Cardiac septum (tissue), 1 donor: ENCODE measurements at regions not wholly inside any gene's neighbourhood (a gene's known extent, or its start where the extent isn't known, plus 50 kb on each side); places are given as distances from the start of the nearest gene placed in this dataset.
"Not testable (repeated sequence)": the region's sequence is repeated elsewhere in the genome, so short reads cannot be mapped to it uniquely, and the experiment has no call there.

Source experiments
- DNase-seq: peaks from one replicate; pipeline ENCODE4 v3.0.0-alpha.2; 2020; ENCODE audit warnings: low spot score
- intact Hi-C: fragments of 100-400 bp; cut with DNase I; formaldehyde crosslinking; loops from one replicate; pipeline ENCODE4 v1.14.0; 2022
- donor health status: DM: no; HTN: no; CAD: no.

DNA sequence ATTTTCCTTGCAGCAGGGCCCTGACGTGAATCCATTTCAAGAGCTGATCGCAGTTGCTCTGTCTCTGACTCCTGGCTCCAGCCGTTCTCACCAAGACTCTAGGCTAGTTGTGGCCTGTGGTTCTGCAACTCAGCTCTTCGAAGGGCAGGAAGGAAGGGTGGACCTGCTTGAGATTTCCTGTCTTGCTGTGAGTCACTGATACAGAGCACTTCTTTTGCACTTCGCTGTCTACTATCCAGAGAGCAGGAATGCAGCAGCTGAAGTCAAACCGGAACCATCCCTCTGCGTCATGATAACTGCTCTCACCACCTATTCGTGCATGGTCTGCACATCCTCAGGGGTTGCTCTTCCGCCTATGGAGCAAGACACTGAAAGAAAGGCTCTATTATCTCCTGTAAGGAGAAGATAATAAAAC, 59.7 kb downstream of the RAP2B start:
- DNase-seq, result peak; percentile 86
- intact Hi-C loops, result loop anchor here (5.0 kb wide), 1 partner anchor 66 kb away; no protein-coding TSS in a partner anchor

- intact Hi-C loops, result not testable (repeated sequence)
These were observed 64.9 kb downstream of the RAP2B start for GRCh38 chr3:153226877-153227276.

DNA sequence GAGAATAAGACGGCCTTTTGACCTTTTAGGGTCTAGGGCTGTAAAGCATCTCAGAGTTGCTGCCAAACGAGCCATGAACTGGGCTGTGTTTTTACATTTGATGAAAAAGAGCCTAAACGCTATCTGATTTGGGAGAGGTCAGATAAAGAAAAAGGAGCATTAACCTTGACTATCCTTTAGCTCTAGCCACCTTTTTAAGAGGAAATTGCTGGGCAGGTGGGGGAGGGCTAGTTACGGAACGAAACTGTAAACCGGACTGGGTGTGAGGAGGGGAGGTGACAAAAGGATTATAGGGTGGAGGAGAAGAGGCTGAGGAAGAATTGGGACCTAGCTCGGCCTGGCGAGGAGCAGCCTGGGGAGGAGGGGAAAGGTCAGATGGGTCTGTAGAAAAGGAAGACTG, 68.4 kb downstream of the RAP2B start:
- DNase-seq, intact Hi-C loops: not testable (repeated sequence)

More at GRCh38 chr3:153226877-153227276, 64.9 kb downstream of the RAP2B start:
- not testable (repeated sequence) for DNase-seq

DNA sequence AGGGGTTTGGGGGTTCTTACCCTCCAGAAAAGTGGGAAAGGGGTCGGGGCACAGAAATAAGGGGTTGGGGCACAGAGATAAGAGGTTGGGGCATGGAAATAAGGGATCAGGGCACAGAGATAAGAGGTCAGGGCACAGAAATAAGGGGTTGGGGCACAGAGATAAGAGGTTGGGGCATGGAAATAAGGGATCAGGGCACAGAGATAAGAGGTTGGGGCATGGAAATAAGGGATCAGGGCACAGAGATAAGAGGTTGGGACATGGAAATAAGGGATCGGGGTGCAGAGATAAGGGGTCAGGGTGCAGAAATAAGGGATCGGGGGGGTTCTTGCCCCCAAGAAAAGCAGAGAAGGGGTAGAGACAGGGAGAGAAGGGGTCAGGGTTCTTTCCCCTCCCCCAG, 69.2 kb downstream of the RAP2B start:
- DNase-seq, intact Hi-C loops: not testable (repeated sequence)

GRCh38 chr3:153232050-153232752, 70.2 kb downstream of the RAP2B start:
- DNase-seq, intact Hi-C loops: not testable (repeated sequence)

- intact Hi-C loops, result no loop called here
- no peak for DNase-seq
These were observed 70.8 kb downstream of the RAP2B start for GRCh38 chr3:153232851-153233271.

DNA sequence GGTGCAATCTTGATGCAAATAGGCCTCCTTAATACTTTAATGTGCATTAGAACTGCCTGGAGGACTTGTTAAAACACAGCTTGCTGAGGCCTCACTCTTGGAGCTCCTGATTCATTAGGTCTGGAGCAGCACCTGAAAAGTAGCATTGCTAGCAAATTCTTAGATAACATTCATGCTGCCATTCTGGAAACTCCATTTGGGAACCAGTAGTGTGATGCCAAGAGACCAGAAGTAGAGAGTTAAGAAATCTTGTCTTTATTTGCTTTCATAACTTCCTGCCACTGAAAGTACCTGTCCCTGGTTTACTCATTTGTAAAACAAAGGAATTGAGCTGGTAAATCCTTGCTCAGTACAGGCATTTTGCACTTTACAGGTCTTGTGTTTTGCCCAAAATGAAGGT, 72.0 kb downstream of the RAP2B start:
- DNase-seq, result no peak
- intact Hi-C loops, result no loop called here

- intact Hi-C loops, result no loop called here
- DNase-seq, result no peak
These were observed 80.9 kb downstream of the RAP2B start for GRCh38 chr3:153242896-153243295.

- no peak for DNase-seq
- intact Hi-C loops, result no loop called here
These were observed 82.9 kb downstream of the RAP2B start for GRCh38 chr3:153244961-153245360.

DNA sequence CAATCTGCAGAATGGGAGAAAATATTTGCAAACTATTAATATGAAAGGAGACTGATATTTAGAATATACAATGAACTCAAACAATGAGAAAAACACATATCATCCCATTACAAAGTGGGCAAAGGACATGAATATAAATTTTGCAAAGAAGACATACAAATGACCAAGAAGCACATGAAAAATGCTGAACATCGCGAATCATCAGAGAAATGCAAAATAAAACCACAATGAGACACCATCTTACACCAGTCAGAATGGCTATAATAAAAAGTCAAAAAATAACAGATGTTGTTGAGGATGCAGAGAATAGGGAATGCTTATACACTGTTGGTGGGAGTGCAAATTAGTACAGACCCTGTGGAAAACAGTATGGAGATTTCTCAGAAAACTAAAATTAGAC, 83.6 kb downstream of the RAP2B start:
- DNase-seq, result no peak
- intact Hi-C loops, result no loop called here

DNA sequence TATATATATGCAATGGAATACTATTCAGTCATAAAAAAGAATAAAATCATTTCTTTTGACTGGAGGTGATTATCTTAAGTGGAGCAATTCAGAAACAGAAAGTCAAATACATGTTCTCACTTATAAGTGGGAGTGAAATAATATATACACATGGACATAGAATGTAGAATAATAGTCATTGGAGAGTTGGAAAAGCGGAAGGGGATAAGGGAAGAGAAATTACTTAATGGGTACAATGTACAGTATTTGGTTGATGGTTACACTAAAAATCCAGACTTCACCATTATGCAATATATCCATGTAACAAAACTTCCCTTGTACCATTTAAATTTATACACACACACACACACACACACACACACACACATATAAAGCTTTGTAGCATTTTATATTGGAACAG, 84.3 kb downstream of the RAP2B start:
- DNase-seq, result no peak
- intact Hi-C loops, result no loop called here

DNA sequence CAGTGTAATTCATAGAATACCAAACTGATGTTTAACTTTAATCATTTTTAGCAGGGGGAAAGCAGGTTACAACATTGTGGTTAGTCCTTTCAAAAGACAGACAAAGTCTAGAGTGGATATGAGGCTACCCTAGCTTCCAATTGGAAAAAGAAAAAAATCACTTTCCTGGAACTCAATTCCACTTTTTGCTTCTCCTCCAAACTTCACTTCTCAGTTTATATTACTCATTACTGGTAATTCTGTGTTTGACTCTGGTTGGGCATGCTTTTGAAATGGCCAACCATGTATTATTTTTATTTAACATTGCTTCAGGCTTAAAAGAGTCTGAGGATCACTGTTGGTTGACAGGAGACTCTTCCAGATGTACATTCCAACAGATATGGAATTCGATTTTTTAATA, 84.8 kb downstream of the RAP2B start:
- intact Hi-C loops, result no loop called here
- DNase-seq, result no peak

- intact Hi-C loops, result no loop called here
- DNase-seq, result no peak
These were observed 85.6 kb downstream of the RAP2B start for GRCh38 chr3:153247331-153248330.

DNA sequence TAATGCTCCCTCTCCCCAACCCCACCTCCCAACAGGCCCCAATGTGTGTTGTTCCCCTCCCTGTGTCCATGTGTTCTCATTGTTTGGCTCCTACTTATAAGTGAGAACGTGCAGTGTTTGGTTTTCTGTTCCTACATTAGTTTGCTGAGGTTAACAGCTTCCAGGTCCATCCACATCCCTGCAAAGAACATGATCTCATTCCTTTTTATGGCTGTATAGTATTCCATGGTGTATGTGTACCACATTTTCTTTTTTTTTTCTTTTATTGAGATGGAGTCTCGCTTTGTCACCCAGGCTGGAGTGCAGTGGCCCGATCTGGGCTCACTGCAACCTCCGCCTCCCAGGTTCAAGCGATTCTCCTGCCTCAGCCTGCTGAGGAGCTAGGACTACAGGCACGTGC, 86.8 kb downstream of the RAP2B start:
- intact Hi-C loops, result not testable (repeated sequence)

GRCh38 chr3:153249906-153250305, 87.9 kb downstream of the RAP2B start:
- intact Hi-C loops, result no loop called here
- no peak for DNase-seq

More for the DNA sequence above, 86.8 kb downstream of the RAP2B start:
- DNase-seq, result not testable (repeated sequence)

GRCh38 chr3:153250446-153250845, 88.4 kb downstream of the RAP2B start:
- intact Hi-C loops, result no loop called here
- no peak for DNase-seq

- intact Hi-C loops, result no loop called here
- no peak for DNase-seq
These were observed 90.9 kb downstream of the RAP2B start for GRCh38 chr3:153252963-153253362.

- DNase-seq, result no peak
- intact Hi-C loops, result no loop called here
These were observed 92.3 kb downstream of the RAP2B start for GRCh38 chr3:153254361-153254760.

GRCh38 chr3:153257673-153258351, 95.8 kb downstream of the RAP2B start:
- no peak for DNase-seq
- intact Hi-C loops, result no loop called here

- DNase-seq, result no peak
- intact Hi-C loops, result no loop called here
These were observed 97.9 kb downstream of the RAP2B start for GRCh38 chr3:153259956-153260355.
